ENCODE measurements at regions not wholly inside any gene's neighbourhood (a gene's known extent, or its start where the extent isn't known, plus 50 kb on each side); places are given as distances from the start of the nearest gene placed in this dataset.

DNA sequence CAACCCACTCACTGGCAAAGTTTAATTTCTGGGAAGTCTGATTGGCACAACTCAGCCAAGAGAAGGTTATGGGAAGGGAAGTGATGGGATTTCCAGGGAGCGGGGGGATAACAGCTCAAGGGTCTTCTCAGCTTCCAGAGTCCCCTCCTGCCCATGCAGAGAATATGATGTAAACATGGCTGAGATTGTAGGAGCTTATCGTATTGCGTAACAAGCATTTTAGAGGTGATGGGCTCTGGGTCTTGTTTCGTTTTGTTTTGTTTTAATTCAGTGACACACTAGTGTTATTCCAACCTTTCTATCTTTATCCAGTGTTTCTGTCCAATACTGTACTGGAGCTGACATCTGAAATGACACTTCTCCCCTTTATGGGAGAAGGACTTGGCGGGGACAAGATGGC is 762.1 kb upstream of the TMEM132C start:
- H3K36me3 ChIP-seq (ENCODE audit: insufficient read depth, low read length) = no peaks in the 10 kb centered on the region
- no peak overlapping the region for H3K4me3 ChIP-seq (ENCODE audit: low read length)
- H2AFZ ChIP-seq (ENCODE audit: low read depth, low read length) = no peak overlapping the region
- H3K27me3 ChIP-seq (ENCODE audit: insufficient read depth, low read length) = no peaks in the 10 kb centered on the region
- H3K9me3 ChIP-seq (ENCODE audit: low read length) = no peaks in the 10 kb centered on the region
- no peaks in the 10 kb centered on the region for H3K4me1 ChIP-seq (ENCODE audit: insufficient read depth, low read length)

DNA sequence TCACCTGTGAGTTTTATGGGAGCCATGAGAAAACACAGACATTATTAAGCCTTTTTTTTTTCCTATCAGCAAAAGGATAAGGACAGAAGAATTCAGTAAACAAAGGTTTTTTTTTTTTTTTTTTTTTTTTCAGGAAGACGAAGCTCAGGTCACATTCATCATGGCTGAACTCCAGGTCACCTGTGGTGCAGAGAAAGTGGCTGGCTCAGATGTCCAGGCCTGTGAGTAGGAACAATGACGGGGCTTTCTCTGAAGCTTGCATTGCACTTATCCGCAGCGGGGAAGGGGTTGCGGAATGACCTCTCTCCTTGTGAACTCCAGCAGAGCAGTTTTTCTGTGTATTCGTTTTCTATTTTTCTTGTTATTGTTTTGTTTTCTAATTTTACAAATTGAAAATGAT is 759.6 kb upstream of the TMEM132C start:
- no peaks in the 10 kb centered on the region for H3K27me3 ChIP-seq (ENCODE audit: insufficient read depth, low read length)
- no peak overlapping the region for H2AFZ ChIP-seq (ENCODE audit: low read depth, low read length)
- no peaks in the 10 kb centered on the region for H3K4me1 ChIP-seq (ENCODE audit: insufficient read depth, low read length)
- H3K36me3 ChIP-seq (ENCODE audit: insufficient read depth, low read length) = no peaks in the 10 kb centered on the region
- no peaks in the 10 kb centered on the region for H3K9me3 ChIP-seq (ENCODE audit: low read length)
- H3K4me3 ChIP-seq (ENCODE audit: low read length) = no peak overlapping the region

DNA sequence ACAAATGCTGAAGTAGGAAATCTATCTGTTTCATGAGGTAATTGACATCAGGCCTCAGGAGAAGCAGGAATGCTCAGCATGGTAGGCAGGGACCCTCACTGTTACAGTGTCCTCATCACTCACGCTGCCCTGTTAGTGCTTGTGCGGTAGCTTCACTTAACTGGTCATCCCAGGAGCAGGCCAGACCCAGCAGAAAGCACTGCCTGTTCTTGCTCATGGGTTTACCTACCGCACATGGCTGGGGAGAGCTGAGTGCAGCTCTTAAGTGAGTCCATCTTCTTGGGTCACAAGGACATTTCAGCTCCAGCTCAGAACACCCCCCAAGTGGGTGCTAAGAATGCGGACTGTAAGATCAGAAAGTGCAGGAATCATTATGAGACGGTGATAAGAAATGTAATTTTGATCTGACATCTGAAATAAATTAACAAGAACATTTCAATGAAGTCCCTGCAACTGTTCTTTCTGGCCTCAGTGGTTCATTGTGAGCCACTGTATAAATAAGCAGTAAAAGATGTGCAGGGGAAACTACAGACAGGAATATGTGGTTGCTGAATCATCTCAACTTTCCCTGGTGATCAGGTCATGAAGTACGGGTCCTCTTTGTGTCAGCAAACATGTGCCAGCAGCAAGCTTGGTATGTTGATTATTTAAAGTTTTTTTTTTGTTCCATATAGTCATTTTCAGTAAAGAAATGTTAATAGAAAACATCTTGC is 757.7 kb upstream of the TMEM132C start:
- Histone ChIP-seq H3K27me3 (ENCODE audit: insufficient read depth, low read length) (no peaks in the 10 kb centered on the region), H2AFZ (ENCODE audit: low read depth, low read length) (no peak overlapping the region), H3K4me1 (ENCODE audit: insufficient read depth, low read length) (no peaks in the 10 kb centered on the region), H3K36me3 (ENCODE audit: insufficient read depth, low read length) (no peaks in the 10 kb centered on the region), H3K4me3 (ENCODE audit: low read length) (no peak overlapping the region), H3K9me3 (ENCODE audit: low read length) (no peaks in the 10 kb centered on the region)

DNA sequence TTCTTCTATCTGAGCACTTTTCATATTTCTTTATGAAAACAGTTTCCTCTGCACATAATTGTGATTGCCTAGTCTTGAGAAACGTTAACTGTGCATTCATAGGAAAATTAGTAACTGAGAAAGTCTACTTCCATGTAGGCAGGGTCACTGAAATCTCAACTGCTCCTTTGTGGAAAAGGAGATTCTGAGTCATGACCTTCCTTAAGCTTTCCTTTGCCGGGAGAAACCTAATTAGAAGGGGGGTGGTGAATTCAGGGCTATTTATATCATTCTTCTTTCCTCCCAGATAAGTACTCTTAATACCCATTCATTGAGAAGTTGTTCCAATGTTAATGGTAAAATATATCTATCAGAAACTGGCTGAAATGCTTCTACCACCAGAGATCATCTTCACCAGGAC is 751.0 kb upstream of the TMEM132C start:
- no peaks in the 10 kb centered on the region for H3K27me3 ChIP-seq (ENCODE audit: insufficient read depth, low read length)
- H3K9me3 ChIP-seq (ENCODE audit: low read length) = no peaks in the 10 kb centered on the region
- no peak overlapping the region for H3K4me3 ChIP-seq (ENCODE audit: low read length)
- H3K4me1 ChIP-seq (ENCODE audit: insufficient read depth, low read length) = no peaks in the 10 kb centered on the region
- no peak overlapping the region for H2AFZ ChIP-seq (ENCODE audit: low read depth, low read length)
- no peaks in the 10 kb centered on the region for H3K36me3 ChIP-seq (ENCODE audit: insufficient read depth, low read length)

DNA sequence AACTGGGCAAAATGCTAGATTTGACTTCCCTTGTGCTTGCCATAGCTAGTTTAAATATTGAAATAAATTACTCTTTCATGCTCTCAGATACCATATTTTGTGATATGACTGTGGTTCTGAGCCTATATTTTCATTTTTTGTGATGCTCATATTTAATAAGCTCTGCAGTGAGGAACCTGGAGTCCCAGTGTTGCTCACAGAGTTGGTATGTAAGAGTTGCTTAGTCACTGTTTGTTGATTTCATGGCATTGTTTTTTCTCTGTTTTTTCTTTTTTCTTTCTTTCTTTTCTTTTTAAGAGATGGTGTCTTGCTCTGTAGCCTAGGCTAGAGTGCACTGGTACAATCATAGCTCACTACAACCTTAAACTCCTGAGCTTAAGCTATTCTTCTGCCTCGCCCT is 750.5 kb upstream of the TMEM132C start:
- Histone ChIP-seq H3K9me3 (ENCODE audit: low read length) (no peaks in the 10 kb centered on the region), H3K4me3 (ENCODE audit: low read length) (no peak overlapping the region), H3K27me3 (ENCODE audit: insufficient read depth, low read length) (no peaks in the 10 kb centered on the region), H3K4me1 (ENCODE audit: insufficient read depth, low read length) (no peaks in the 10 kb centered on the region), H3K36me3 (ENCODE audit: insufficient read depth, low read length) (no peaks in the 10 kb centered on the region), H2AFZ (ENCODE audit: low read depth, low read length) (no peak overlapping the region)

DNA sequence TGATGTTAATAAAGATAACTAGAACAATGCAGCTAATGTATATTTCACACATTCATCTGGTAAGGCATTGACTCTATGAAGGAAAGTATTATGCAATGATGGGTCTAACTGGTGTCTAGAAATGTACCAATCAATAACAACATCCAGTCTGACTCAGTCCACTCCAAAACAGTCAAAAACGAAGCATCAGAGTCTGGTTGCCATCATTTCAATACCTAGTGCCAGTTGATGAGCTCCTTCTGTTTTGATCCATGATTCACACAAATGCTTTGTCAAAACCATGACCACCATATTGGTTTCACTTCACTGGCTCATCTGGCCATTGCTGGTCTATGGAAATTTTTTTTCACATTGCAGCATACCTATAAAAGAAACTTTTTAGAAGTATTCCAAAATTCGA is 747.2 kb upstream of the TMEM132C start:
- Histone ChIP-seq H3K36me3 (ENCODE audit: insufficient read depth, low read length) (no peaks in the 10 kb centered on the region), H3K27me3 (ENCODE audit: insufficient read depth, low read length) (no peaks in the 10 kb centered on the region), H2AFZ (ENCODE audit: low read depth, low read length) (no peak overlapping the region), H3K9me3 (ENCODE audit: low read length) (no peaks in the 10 kb centered on the region), H3K4me3 (ENCODE audit: low read length) (no peak overlapping the region), H3K4me1 (ENCODE audit: insufficient read depth, low read length) (no peaks in the 10 kb centered on the region)

DNA sequence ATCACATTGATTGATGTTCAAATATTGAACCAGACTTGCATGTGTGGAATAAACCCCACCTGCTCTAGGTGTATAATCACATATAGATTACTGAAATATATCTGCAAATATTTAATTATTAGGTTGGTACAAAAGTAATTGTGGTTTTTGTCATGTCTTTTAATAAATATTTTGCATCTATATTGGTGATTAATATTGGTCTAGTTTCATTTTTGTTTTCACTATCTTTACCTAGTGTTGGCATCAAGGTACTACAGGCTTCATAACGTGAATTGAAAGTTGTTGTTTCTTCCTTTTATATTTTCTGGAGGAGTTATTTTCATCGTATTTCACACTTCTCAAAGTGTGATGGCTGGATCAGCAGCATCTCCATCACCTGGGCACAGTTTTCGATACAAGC is 740.0 kb upstream of the TMEM132C start:
- Histone ChIP-seq H3K36me3 (ENCODE audit: insufficient read depth, low read length) (no peaks in the 10 kb centered on the region), H3K4me3 (ENCODE audit: low read length) (no peak overlapping the region), H3K4me1 (ENCODE audit: insufficient read depth, low read length) (no peaks in the 10 kb centered on the region), H3K27me3 (ENCODE audit: insufficient read depth, low read length) (no peaks in the 10 kb centered on the region), H2AFZ (ENCODE audit: low read depth, low read length) (no peak overlapping the region), H3K9me3 (ENCODE audit: low read length) (no peaks in the 10 kb centered on the region)

DNA sequence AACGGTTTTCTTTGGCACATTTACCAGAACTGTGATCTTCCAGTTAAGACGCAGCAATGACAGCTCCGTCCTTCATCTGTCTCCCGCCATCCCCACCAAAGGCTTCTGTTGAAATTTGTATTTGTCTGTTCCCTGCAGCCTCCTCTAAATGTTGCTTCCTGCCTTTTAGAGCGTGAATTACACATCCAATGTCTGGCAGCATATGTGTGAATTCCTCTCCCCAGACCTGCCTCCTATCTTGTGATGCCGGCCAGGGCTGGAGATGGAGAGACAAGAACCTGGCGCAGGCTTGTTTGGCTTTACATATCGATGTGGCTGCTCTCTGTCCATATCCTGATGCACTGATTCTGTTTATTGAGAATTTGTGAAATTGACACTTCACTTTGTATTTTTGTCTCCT is 738.4 kb upstream of the TMEM132C start:
- Histone ChIP-seq H3K27me3 (ENCODE audit: insufficient read depth, low read length) (no peaks in the 10 kb centered on the region), H3K9me3 (ENCODE audit: low read length) (no peaks in the 10 kb centered on the region), H2AFZ (ENCODE audit: low read depth, low read length) (no peak overlapping the region), H3K4me3 (ENCODE audit: low read length) (no peak overlapping the region), H3K36me3 (ENCODE audit: insufficient read depth, low read length) (no peaks in the 10 kb centered on the region), H3K4me1 (ENCODE audit: insufficient read depth, low read length) (no peaks in the 10 kb centered on the region)

DNA sequence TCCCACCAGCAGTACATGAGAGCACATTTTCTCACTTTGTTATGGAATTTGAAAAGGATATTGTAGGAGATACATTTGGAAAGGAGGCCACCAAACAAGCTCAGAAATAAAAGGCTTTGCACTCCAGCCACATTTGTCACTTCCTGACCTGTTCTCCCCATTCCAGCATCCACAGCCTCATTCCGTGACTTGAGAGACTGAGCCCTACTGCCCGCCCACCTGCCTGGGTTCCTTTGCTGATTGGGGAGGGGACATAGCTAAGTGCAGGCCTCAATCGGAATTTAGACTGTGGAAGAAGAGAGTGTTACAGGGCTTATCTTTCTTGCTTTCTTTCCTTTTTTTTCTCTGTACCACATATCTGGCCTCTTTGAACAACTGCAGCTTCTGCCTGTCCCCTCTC is 735.4 kb upstream of the TMEM132C start:
- Histone ChIP-seq H3K36me3 (ENCODE audit: insufficient read depth, low read length) (no peaks in the 10 kb centered on the region), H3K4me3 (ENCODE audit: low read length) (no peak overlapping the region), H2AFZ (ENCODE audit: low read depth, low read length) (no peak overlapping the region), H3K27me3 (ENCODE audit: insufficient read depth, low read length) (no peaks in the 10 kb centered on the region), H3K4me1 (ENCODE audit: insufficient read depth, low read length) (no peaks in the 10 kb centered on the region), H3K9me3 (ENCODE audit: low read length) (no peaks in the 10 kb centered on the region)

DNA sequence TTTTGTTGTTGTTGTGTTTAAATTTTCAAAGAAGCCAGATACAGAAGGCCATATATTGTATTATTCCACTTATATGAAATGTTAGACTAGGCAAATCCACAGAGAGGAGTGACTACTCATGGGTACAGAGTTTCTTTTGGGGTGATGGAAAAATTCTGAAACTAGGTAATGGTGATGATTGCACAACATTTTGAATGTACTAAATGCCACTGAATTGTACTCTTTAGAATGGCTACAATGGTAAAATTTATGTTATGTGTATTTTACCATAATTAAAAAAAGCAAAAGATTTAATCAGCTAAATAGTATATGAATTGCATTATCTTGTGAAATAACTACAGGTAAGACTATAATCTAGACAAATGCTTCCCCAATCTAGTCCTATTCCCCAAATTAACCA is 733.6 kb upstream of the TMEM132C start:
- H2AFZ ChIP-seq (ENCODE audit: low read depth, low read length) = no peak overlapping the region
- no peak overlapping the region for H3K4me3 ChIP-seq (ENCODE audit: low read length)
- H3K9me3 ChIP-seq (ENCODE audit: low read length) = no peaks in the 10 kb centered on the region
- no peaks in the 10 kb centered on the region for H3K27me3 ChIP-seq (ENCODE audit: insufficient read depth, low read length)
- H3K36me3 ChIP-seq (ENCODE audit: insufficient read depth, low read length) = no peaks in the 10 kb centered on the region
- no peaks in the 10 kb centered on the region for H3K4me1 ChIP-seq (ENCODE audit: insufficient read depth, low read length)

DNA sequence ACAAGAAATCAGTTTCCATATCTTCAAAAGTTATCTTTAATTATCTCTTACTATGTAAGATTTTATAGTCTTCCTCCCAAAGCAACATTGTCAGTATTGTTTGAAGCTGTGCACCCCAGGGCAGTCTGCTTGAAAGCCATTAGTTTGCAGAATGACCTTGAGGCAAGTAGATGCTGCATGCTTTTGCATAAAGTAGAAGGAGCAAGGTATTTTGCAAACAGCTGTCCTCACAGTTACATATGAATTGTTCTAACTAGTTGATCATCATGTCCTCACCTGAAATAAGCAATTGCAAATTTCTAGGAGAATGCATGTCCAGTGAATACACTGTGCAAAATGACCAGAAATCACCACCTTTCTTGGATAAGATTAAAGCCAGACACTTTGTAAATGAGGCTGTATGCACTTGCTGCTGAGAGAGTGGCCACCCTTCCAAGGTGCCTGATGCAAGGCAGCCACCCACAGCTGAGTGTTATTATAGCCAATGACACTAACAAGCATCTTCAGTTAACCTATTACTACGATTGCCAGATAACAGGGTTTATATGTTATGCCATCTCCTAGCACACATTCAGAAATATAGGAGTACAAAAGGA is 730.0 kb upstream of the TMEM132C start:
- Histone ChIP-seq H3K9me3 (ENCODE audit: low read length) (no peaks in the 10 kb centered on the region), H3K36me3 (ENCODE audit: insufficient read depth, low read length) (no peaks in the 10 kb centered on the region), H2AFZ (ENCODE audit: low read depth, low read length) (no peak overlapping the region), H3K4me1 (ENCODE audit: insufficient read depth, low read length) (no peaks in the 10 kb centered on the region), H3K27me3 (ENCODE audit: insufficient read depth, low read length) (no peaks in the 10 kb centered on the region), H3K4me3 (ENCODE audit: low read length) (no peak overlapping the region)

DNA sequence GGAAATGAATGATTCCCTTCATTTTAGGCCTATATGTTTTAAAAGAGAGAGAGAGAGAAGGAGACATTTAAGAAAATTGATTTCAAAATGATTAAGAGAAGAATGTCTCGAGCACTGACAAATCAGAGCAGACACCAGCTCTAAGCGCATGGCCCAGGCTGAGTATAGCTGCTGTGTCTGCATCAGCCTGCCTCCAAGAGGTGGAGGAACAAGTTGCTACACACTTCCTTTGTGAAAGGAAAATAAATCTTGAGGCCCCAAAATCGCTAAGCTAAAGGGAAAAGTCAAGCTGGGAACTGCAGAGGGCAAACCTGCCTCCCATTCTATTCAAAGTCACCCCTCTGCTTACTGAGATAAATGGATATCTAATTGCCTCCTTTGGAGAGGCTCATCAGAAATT is 728.7 kb upstream of the TMEM132C start:
- Histone ChIP-seq H3K4me1 (ENCODE audit: insufficient read depth, low read length) (no peaks in the 10 kb centered on the region), H3K4me3 (ENCODE audit: low read length) (no peak overlapping the region), H3K36me3 (ENCODE audit: insufficient read depth, low read length) (no peaks in the 10 kb centered on the region), H3K9me3 (ENCODE audit: low read length) (no peaks in the 10 kb centered on the region), H3K27me3 (ENCODE audit: insufficient read depth, low read length) (no peaks in the 10 kb centered on the region), H2AFZ (ENCODE audit: low read depth, low read length) (no peak overlapping the region)

DNA sequence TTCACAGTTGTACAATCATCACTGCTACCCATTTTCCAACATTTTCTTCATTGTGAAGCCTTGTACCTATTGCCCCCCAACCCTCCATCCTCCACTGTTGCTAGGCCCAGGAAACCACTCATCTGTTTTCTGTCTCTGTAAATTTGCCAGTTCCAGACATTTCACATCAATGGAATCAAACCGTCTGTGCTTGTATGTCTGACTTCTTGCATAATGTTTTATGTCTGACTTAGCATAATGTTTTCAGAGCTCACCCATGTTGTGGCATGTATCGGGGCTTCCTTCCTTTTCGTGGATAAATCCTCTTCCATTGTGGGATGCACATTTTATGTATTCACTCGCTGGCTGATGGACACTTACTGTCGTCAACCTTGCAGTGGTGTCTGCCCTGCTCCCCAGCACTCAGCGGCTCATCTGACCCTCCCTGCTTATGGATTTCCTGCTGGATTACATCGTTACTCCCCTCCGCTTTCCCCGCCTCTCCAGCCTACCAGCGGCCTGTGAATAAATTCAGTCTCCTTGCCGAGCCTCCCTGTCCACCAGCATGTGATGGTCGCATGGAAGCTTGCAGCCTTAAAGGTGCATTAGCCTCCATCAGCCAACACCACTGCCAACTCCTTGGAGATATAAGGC is 727.6 kb upstream of the TMEM132C start:
- Histone ChIP-seq H2AFZ (ENCODE audit: low read depth, low read length) (no peak overlapping the region), H3K27me3 (ENCODE audit: insufficient read depth, low read length) (no peaks in the 10 kb centered on the region), H3K36me3 (ENCODE audit: insufficient read depth, low read length) (no peaks in the 10 kb centered on the region), H3K4me3 (ENCODE audit: low read length) (no peak overlapping the region), H3K9me3 (ENCODE audit: low read length) (no peaks in the 10 kb centered on the region), H3K4me1 (ENCODE audit: insufficient read depth, low read length) (no peaks in the 10 kb centered on the region)
